SKM-1 treated with dmso at 0.1 percent for 144 hours (cell line): ENCODE measurements at regions not wholly inside any gene's neighbourhood (a gene's known extent, or its start where the extent isn't known, plus 50 kb on each side); places are given as distances from the start of the nearest gene placed in this dataset.

ENCODE experiments used
- DNase-seq: peaks from one replicate; lab custom pipeline; 2025; ENCODE audit not compliant: unreplicated experiment; lab: John Stamatoyannopoulos, UW

GRCh38 chr12:132408626-132409494, 79.5 kb upstream of the GALNT9 start:
- DNase-seq = no peak

GRCh38 chr12:132407992-132408391, 78.6 kb upstream of the GALNT9 start:
- no peak for DNase-seq

- DNase-seq = no peak
These were observed 78.1 kb upstream of the GALNT9 start for GRCh38 chr12:132407451-132407961.

GRCh38 chr12:132406493-132407450, 77.4 kb upstream of the GALNT9 start:
- no peak for DNase-seq

- no peak for DNase-seq
These were observed 76.4 kb upstream of the GALNT9 start for GRCh38 chr12:132405742-132406251.

- DNase-seq = no peak
These were observed 75.8 kb upstream of the GALNT9 start for GRCh38 chr12:132404951-132405741.

GRCh38 chr12:132404435-132404855, 75.1 kb upstream of the GALNT9 start:
- no peak for DNase-seq

- no peak for DNase-seq
These were observed 74.4 kb upstream of the GALNT9 start for GRCh38 chr12:132403636-132404434.

- no peak for DNase-seq
These were observed 73.5 kb upstream of the GALNT9 start for GRCh38 chr12:132402831-132403416.

GRCh38 chr12:132401982-132402381, 72.6 kb upstream of the GALNT9 start:
- no peak for DNase-seq

GRCh38 chr12:132400011-132400641, 70.7 kb upstream of the GALNT9 start:
- no peak for DNase-seq

GRCh38 chr12:132399092-132400010, 70.0 kb upstream of the GALNT9 start:
- DNase-seq = no peak

GRCh38 chr12:132398386-132398991, 69.1 kb upstream of the GALNT9 start:
- no peak for DNase-seq

GRCh38 chr12:132397934-132398385, 68.6 kb upstream of the GALNT9 start:
- no peak for DNase-seq

- no peak for DNase-seq
These were observed 68.0 kb upstream of the GALNT9 start for GRCh38 chr12:132397152-132397933.

- no peak for DNase-seq
These were observed 67.3 kb upstream of the GALNT9 start for GRCh38 chr12:132396657-132397056.

- no peak for DNase-seq
These were observed 66.5 kb upstream of the GALNT9 start for GRCh38 chr12:132395908-132396305.
